ENCODE measurements at regions not wholly inside any gene's neighbourhood (a gene's known extent, or its start where the extent isn't known, plus 50 kb on each side); places are given as distances from the start of the nearest gene placed in this dataset.

DNA sequence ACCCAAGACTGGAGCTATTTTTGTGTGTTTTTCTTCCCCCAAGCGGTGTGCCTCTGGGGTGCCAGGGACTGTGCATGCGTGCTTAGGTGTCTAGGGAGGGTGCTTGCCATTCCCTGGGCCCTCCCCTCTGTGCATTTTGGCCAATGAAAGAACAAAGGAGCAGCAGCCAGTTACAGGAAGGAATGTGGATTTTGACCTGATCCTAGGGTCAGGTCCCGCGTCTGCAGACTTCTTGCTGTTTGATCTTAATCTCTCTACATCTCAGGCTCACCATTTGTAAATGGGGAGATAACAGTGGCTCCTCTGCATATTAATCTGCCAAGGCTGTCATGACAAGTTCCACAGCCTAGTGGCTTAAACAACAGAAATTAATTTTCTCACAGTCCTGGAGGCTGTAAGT lies 699.1 kb downstream of the QKI start:
- Histone ChIP-seq H3K4me3 (no peak overlapping the region), H3K9ac (ENCODE audit: insufficient read length) (no peak overlapping the region), H3K27ac (no peak overlapping the region), H3K9me3 (ENCODE audit: low read depth, low read length) (no peaks in the 10 kb centered on the region), H3K36me3 (ENCODE audit: insufficient read depth, low read length) (no peaks in the 10 kb centered on the region)
- no peak for TF ChIP-seq EZH2 (IDR thresholded peaks at IDR 0.05)
- DNase-seq (ENCODE audit: low read depth, low spot score) = no peak

GRCh38 chr6:164109770-164110140 lies 695.2 kb downstream of the QKI start:
- no peak for DNase-seq (ENCODE audit: low read depth, low spot score)
- no peaks in the 10 kb centered on the region for H3K36me3 ChIP-seq (ENCODE audit: insufficient read depth, low read length)
- TF ChIP-seq EZH2 (IDR thresholded peaks at IDR 0.05) (no peak), POLR2AphosphoS5 (IDR thresholded peaks at IDR 0.05; ENCODE audit: borderline replicate concordance, low read depth, low read length) (no peak), FOXP2 (optimal IDR thresholded peaks at IDR 0.05; ENCODE audit: control extremely low read depth, extremely low read length, insufficient read depth) (no peak)
- no peaks in the 10 kb centered on the region for H3K9me3 ChIP-seq (ENCODE audit: low read depth, low read length)
- no peak overlapping the region for H3K4me3 ChIP-seq
- H3K27ac ChIP-seq = no peak overlapping the region
- no peak overlapping the region for H3K9ac ChIP-seq (ENCODE audit: insufficient read length)

GRCh38 chr6:164108869-164109769 lies 694.6 kb downstream of the QKI start:
- Histone ChIP-seq H3K4me3 (no peak overlapping the region), H3K9ac (ENCODE audit: insufficient read length) (no peak overlapping the region), H3K27ac (no peak overlapping the region), H3K36me3 (ENCODE audit: insufficient read depth, low read length) (no peaks in the 10 kb centered on the region), H3K9me3 (ENCODE audit: low read depth, low read length) (no peaks in the 10 kb centered on the region)
- TF ChIP-seq POLR2AphosphoS5 (IDR thresholded peaks at IDR 0.05; ENCODE audit: borderline replicate concordance, low read depth, low read length) (no peak), EZH2 (IDR thresholded peaks at IDR 0.05) (no peak), FOXP2 (optimal IDR thresholded peaks at IDR 0.05; ENCODE audit: control extremely low read depth, extremely low read length, insufficient read depth) (no peak)
- DNase-seq (ENCODE audit: low read depth, low spot score) = no peak

DNA sequence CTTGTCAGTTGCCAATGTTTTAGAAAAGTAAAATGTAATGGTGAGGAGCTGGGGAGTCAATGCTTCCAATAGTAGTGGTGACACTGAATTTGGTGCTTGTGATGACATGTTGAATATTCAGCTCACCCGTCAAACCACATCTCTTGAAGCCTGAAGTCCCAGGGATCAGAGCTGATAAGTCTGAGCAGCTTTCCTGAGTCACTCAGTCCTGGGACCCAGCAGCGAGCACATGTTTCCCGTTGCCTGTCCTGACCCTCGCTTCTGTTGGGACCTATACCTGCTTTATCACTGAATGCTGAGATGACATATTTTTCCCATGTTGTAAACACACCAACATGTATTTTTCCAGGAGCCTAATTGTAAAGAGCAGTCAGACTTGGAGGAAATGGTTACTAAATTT lies 693.6 kb downstream of the QKI start:
- no peak overlapping the region for H3K27ac ChIP-seq
- TF ChIP-seq FOXP2 (optimal IDR thresholded peaks at IDR 0.05; ENCODE audit: control extremely low read depth, extremely low read length, insufficient read depth) = no peak
- no peak for TF ChIP-seq EZH2 (IDR thresholded peaks at IDR 0.05)
- no peak for TF ChIP-seq POLR2AphosphoS5 (IDR thresholded peaks at IDR 0.05; ENCODE audit: borderline replicate concordance, low read depth, low read length)
- DNase-seq (ENCODE audit: low read depth, low spot score) = no peak
- no peaks in the 10 kb centered on the region for H3K36me3 ChIP-seq (ENCODE audit: insufficient read depth, low read length)
- no peak overlapping the region for H3K9ac ChIP-seq (ENCODE audit: insufficient read length)
- no peaks in the 10 kb centered on the region for H3K9me3 ChIP-seq (ENCODE audit: low read depth, low read length)
- no peak overlapping the region for H3K4me3 ChIP-seq

GRCh38 chr6:164107297-164107995 lies 692.9 kb downstream of the QKI start:
- Histone ChIP-seq H3K36me3 (ENCODE audit: insufficient read depth, low read length) (no peaks in the 10 kb centered on the region), H3K4me3 (no peak overlapping the region), H3K9ac (ENCODE audit: insufficient read length) (no peak overlapping the region), H3K27ac (no peak overlapping the region), H3K9me3 (ENCODE audit: low read depth, low read length) (no peaks in the 10 kb centered on the region)
- TF ChIP-seq EZH2 (IDR thresholded peaks at IDR 0.05) = no peak
- no peak for TF ChIP-seq FOXP2 (optimal IDR thresholded peaks at IDR 0.05; ENCODE audit: control extremely low read depth, extremely low read length, insufficient read depth)
- no peak for TF ChIP-seq POLR2AphosphoS5 (IDR thresholded peaks at IDR 0.05; ENCODE audit: borderline replicate concordance, low read depth, low read length)
- DNase-seq (ENCODE audit: low read depth, low spot score) = no peak

GRCh38 chr6:164106345-164106769 lies 691.8 kb downstream of the QKI start:
- H3K27ac ChIP-seq = no peak overlapping the region
- DNase-seq (ENCODE audit: low read depth, low spot score) = no peak
- TF ChIP-seq EZH2 (IDR thresholded peaks at IDR 0.05) (no peak), POLR2AphosphoS5 (IDR thresholded peaks at IDR 0.05; ENCODE audit: borderline replicate concordance, low read depth, low read length) (no peak), FOXP2 (optimal IDR thresholded peaks at IDR 0.05; ENCODE audit: control extremely low read depth, extremely low read length, insufficient read depth) (no peak)
- H3K36me3 ChIP-seq (ENCODE audit: insufficient read depth, low read length) = no peaks in the 10 kb centered on the region
- H3K4me3 ChIP-seq = no peak overlapping the region
- no peaks in the 10 kb centered on the region for H3K9me3 ChIP-seq (ENCODE audit: low read depth, low read length)
- no peak overlapping the region for H3K9ac ChIP-seq (ENCODE audit: insufficient read length)

- Histone ChIP-seq H3K36me3 (ENCODE audit: insufficient read depth, low read length) (no peaks in the 10 kb centered on the region), H3K27ac (no peak overlapping the region), H3K4me3 (no peak overlapping the region), H3K9me3 (ENCODE audit: low read depth, low read length) (no peaks in the 10 kb centered on the region), H3K9ac (ENCODE audit: insufficient read length) (no peak overlapping the region)
- TF ChIP-seq FOXP2 (optimal IDR thresholded peaks at IDR 0.05; ENCODE audit: control extremely low read depth, extremely low read length, insufficient read depth) (no peak), POLR2AphosphoS5 (IDR thresholded peaks at IDR 0.05; ENCODE audit: borderline replicate concordance, low read depth, low read length) (no peak), EZH2 (IDR thresholded peaks at IDR 0.05) (no peak)
- DNase-seq (ENCODE audit: low read depth, low spot score) = no peak
Observed at GRCh38 chr6:164105705-164106104, 691.2 kb downstream of the QKI start.

DNA sequence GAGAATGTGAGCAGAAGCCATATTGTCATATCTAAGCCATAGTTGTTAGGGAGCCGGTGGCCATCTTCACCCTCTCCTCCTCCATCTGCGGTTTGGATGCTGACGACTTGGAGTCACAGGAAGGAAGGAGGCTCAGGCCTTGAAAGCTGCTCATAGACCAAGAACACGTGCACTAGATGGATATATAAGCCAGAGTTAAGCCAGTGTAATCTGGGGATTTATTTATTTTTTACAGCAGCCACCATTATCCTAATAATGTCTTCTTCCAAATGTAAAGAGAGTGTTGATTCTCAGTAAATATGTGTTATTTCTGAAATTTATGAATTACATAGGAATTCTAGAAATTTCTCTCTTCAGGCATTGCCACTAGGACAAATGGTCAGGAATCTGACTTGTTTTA lies 689.9 kb downstream of the QKI start:
- H3K27ac ChIP-seq = no peak overlapping the region
- DNase-seq (ENCODE audit: low read depth, low spot score) = no peak
- H3K9me3 ChIP-seq (ENCODE audit: low read depth, low read length) = no peaks in the 10 kb centered on the region
- TF ChIP-seq FOXP2 (optimal IDR thresholded peaks at IDR 0.05; ENCODE audit: control extremely low read depth, extremely low read length, insufficient read depth) (no peak), POLR2AphosphoS5 (IDR thresholded peaks at IDR 0.05; ENCODE audit: borderline replicate concordance, low read depth, low read length) (no peak), EZH2 (IDR thresholded peaks at IDR 0.05) (no peak)
- no peak overlapping the region for H3K9ac ChIP-seq (ENCODE audit: insufficient read length)
- no peak overlapping the region for H3K4me3 ChIP-seq
- no peaks in the 10 kb centered on the region for H3K36me3 ChIP-seq (ENCODE audit: insufficient read depth, low read length)
